Panc1 (cell line): ENCODE measurements at regions not wholly inside any gene's neighbourhood (a gene's known extent, or its start where the extent isn't known, plus 50 kb on each side); places are given as distances from the start of the nearest gene placed in this dataset.

Experiments used
- POLR2AphosphoS5 ChIP-seq: IDR thresholded peaks from 2 replicates; pipeline ENCODE4 v1.6.1; 2012; ENCODE audit warnings: mild to moderate bottlenecking, low read depth, low read length, moderate library complexity
- SIN3A ChIP-seq: IDR thresholded peaks from 2 replicates; pipeline ENCODE4 v1.6.1; 2012; ENCODE audit warnings: low read depth, mild to moderate bottlenecking, low read length, moderate library complexity, borderline replicate concordance; ENCODE audit not compliant: insufficient read depth
- TCF7L2 ChIP-seq: IDR thresholded peaks from 2 replicates; pipeline ENCODE4 v1.6.1; 2011; ENCODE audit warnings: mild to moderate bottlenecking, low read depth, low read length, inconsistent platforms
- TF ChIP-seq, protein P1 (sequence below): fragments of 450-650 bp; IDR thresholded peaks from 2 replicates; pipeline ENCODE4 v1.5.1; 2017; ENCODE audit warnings: mild to moderate bottlenecking
- TF ChIP-seq, protein P2 (sequence below), 2 experiments: IDR thresholded peaks; 2 replicates each; pipeline ENCODE4 v1.6.1; 2011 to 2012; ENCODE audit warnings: low read depth in 2 of 2, control low read depth in 1 of 2, low read length in 1 of 2, mild to moderate bottlenecking in 1 of 2, moderate library complexity in 1 of 2; ENCODE audit not compliant: insufficient read depth in 1 of 2

DNA sequence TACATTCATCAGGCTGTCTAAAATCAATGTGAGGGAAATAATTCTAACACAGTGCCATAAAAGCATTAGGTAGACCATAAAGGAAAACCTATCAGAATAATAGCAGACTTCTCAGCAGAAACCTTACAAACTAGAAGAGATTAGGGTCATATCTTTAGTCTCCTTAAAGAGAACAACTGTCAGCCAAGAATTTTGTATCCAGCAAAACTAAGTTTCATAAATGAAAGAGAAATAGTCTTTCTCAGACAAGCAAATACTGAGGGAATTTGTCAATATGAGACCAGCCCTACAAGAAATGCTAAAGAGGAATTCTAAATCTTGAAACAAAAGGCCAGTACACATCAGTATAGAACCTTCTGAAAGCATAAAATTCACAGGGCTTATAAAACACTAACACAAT lies 482.0 kb downstream of the SATB2 start:
- TF ChIP-seq, protein P1, sequence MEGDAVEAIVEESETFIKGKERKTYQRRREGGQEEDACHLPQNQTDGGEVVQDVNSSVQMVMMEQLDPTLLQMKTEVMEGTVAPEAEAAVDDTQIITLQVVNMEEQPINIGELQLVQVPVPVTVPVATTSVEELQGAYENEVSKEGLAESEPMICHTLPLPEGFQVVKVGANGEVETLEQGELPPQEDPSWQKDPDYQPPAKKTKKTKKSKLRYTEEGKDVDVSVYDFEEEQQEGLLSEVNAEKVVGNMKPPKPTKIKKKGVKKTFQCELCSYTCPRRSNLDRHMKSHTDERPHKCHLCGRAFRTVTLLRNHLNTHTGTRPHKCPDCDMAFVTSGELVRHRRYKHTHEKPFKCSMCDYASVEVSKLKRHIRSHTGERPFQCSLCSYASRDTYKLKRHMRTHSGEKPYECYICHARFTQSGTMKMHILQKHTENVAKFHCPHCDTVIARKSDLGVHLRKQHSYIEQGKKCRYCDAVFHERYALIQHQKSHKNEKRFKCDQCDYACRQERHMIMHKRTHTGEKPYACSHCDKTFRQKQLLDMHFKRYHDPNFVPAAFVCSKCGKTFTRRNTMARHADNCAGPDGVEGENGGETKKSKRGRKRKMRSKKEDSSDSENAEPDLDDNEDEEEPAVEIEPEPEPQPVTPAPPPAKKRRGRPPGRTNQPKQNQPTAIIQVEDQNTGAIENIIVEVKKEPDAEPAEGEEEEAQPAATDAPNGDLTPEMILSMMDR, result no peak
- no peak for TF ChIP-seq TCF7L2
- TF ChIP-seq, protein P2, sequence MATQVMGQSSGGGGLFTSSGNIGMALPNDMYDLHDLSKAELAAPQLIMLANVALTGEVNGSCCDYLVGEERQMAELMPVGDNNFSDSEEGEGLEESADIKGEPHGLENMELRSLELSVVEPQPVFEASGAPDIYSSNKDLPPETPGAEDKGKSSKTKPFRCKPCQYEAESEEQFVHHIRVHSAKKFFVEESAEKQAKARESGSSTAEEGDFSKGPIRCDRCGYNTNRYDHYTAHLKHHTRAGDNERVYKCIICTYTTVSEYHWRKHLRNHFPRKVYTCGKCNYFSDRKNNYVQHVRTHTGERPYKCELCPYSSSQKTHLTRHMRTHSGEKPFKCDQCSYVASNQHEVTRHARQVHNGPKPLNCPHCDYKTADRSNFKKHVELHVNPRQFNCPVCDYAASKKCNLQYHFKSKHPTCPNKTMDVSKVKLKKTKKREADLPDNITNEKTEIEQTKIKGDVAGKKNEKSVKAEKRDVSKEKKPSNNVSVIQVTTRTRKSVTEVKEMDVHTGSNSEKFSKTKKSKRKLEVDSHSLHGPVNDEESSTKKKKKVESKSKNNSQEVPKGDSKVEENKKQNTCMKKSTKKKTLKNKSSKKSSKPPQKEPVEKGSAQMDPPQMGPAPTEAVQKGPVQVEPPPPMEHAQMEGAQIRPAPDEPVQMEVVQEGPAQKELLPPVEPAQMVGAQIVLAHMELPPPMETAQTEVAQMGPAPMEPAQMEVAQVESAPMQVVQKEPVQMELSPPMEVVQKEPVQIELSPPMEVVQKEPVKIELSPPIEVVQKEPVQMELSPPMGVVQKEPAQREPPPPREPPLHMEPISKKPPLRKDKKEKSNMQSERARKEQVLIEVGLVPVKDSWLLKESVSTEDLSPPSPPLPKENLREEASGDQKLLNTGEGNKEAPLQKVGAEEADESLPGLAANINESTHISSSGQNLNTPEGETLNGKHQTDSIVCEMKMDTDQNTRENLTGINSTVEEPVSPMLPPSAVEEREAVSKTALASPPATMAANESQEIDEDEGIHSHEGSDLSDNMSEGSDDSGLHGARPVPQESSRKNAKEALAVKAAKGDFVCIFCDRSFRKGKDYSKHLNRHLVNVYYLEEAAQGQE (IDR thresholded peaks at IDR 0.05; ENCODE audit: insufficient read depth in 1 of 2, low read depth in 2 of 2, low read length in 1 of 2), result no peak
- no peak for TF ChIP-seq POLR2AphosphoS5
- no peak for TF ChIP-seq SIN3A
